ENCODE measurements at regions not wholly inside any gene's neighbourhood (a gene's known extent, or its start where the extent isn't known, plus 50 kb on each side); places are given as distances from the start of the nearest gene placed in this dataset.

DNA sequence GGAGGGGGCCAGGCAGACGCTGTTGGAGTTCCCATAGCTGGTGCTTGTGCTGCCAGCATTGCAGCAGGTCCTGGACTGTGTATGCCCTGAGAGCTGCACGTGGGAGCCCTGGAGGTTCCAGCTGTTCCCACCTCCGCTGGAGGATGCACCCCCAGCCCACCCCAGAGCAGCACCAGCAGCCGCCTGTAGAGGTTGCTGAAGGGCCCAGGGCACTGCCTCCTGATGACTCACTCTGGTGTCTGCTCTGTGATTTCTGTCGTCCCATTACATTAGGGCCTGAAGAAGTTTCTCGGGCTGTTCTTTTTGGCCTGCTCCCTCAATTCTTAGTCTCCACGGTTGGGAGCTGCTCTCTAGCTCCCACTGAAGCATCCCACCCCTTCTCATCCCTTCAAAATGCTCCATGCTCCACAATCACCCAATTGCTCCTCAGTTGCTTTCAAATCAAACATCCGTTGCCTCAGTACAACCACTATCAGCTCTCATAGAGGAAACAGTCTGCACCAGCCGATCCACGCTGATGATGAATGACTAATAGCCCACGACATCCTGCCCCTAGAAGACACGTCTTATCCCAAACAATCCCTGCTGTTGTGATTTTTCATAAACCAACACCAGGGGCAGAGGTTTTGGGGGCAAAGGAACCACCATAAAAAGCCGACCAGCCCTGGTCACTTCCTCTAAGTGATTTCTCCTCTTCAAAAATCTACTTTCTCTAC, 65.2 kb upstream of the RNF152 start:
- Histone ChIP-seq H3K4me3 (no peak overlapping the region), H2AFZ (no peak overlapping the region), H3K4me2 (no peak overlapping the region), H3K79me2 (no peaks in the 10 kb centered on the region), H3K4me1 (ENCODE audit: insufficient read depth) (peaks cover 11% of the 10 kb centered on the region), H3K9me3 (ENCODE audit: low read depth) (no peaks in the 10 kb centered on the region), H3K36me3 (replicated peaks; ENCODE audit: insufficient read depth, low read depth) (no peaks in the 10 kb centered on the region), H4K20me1 (ENCODE audit: insufficient read depth, poor library complexity, severe bottlenecking) (no peaks in the 10 kb centered on the region), H3K9me2 (replicated peaks; ENCODE audit: insufficient read depth) (no peaks in the 10 kb centered on the region), H3K27me3 (no peaks in the 10 kb centered on the region), H3K27ac (no peak overlapping the region)
- DNase-seq (ENCODE audit: low spot score) = no peak
- WGBS (ENCODE audit: low lambda C conversion rate, missing lambda C conversion rate) = 86% methylated on average over 13 of the region's 13 CpGs
- TF ChIP-seq EZH2phosphoT487 (IDR thresholded peaks at IDR 0.05; ENCODE audit: low read depth, severe bottlenecking, unreplicated experiment) = no peak
- no peak for TF ChIP-seq EZH2 (IDR thresholded peaks at IDR 0.05; ENCODE audit: borderline replicate concordance)
- TF ChIP-seq, protein P1, sequence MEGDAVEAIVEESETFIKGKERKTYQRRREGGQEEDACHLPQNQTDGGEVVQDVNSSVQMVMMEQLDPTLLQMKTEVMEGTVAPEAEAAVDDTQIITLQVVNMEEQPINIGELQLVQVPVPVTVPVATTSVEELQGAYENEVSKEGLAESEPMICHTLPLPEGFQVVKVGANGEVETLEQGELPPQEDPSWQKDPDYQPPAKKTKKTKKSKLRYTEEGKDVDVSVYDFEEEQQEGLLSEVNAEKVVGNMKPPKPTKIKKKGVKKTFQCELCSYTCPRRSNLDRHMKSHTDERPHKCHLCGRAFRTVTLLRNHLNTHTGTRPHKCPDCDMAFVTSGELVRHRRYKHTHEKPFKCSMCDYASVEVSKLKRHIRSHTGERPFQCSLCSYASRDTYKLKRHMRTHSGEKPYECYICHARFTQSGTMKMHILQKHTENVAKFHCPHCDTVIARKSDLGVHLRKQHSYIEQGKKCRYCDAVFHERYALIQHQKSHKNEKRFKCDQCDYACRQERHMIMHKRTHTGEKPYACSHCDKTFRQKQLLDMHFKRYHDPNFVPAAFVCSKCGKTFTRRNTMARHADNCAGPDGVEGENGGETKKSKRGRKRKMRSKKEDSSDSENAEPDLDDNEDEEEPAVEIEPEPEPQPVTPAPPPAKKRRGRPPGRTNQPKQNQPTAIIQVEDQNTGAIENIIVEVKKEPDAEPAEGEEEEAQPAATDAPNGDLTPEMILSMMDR (IDR thresholded peaks at IDR 0.05; ENCODE audit: poor library complexity) = no peak

DNA sequence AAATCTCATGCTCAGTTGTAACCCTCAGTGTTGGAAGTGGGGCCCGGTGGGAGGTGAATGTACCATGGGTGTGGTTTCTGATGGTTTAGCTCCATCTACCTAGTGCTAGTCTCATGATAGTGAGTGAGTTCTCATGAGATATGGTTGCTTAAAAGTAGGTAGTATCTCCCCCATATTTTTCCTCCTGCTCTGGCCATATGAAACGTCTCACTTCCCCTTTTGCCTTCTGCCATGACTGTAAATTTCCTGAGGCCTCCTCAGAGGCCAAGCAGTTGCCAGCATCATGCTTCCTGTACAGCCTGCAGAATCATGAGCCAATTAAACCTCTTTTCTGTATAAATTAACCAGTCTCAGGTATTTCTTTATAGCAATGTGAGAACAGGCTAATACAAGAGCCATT, 62.8 kb upstream of the RNF152 start:
- Histone ChIP-seq H2AFZ (no peak overlapping the region), H3K36me3 (replicated peaks; ENCODE audit: insufficient read depth, low read depth) (no peaks in the 10 kb centered on the region), H3K4me2 (no peak overlapping the region), H4K20me1 (ENCODE audit: insufficient read depth, poor library complexity, severe bottlenecking) (no peaks in the 10 kb centered on the region), H3K27me3 (no peaks in the 10 kb centered on the region), H3K9me2 (replicated peaks; ENCODE audit: insufficient read depth) (no peaks in the 10 kb centered on the region), H3K4me1 (ENCODE audit: insufficient read depth) (peaks cover 11% of the 10 kb centered on the region), H3K27ac (no peak overlapping the region), H3K9me3 (ENCODE audit: low read depth) (no peaks in the 10 kb centered on the region), H3K79me2 (no peaks in the 10 kb centered on the region), H3K4me3 (no peak overlapping the region)
- WGBS (ENCODE audit: low lambda C conversion rate, missing lambda C conversion rate) = 79% methylated on average over 2 of the region's 2 CpGs
- no peak for TF ChIP-seq EZH2phosphoT487 (IDR thresholded peaks at IDR 0.05; ENCODE audit: low read depth, severe bottlenecking, unreplicated experiment)
- no peak for TF ChIP-seq EZH2 (IDR thresholded peaks at IDR 0.05; ENCODE audit: borderline replicate concordance)
- TF ChIP-seq, protein P1 (IDR thresholded peaks at IDR 0.05; ENCODE audit: poor library complexity) = no peak
- DNase-seq (ENCODE audit: low spot score) = no peak

DNA sequence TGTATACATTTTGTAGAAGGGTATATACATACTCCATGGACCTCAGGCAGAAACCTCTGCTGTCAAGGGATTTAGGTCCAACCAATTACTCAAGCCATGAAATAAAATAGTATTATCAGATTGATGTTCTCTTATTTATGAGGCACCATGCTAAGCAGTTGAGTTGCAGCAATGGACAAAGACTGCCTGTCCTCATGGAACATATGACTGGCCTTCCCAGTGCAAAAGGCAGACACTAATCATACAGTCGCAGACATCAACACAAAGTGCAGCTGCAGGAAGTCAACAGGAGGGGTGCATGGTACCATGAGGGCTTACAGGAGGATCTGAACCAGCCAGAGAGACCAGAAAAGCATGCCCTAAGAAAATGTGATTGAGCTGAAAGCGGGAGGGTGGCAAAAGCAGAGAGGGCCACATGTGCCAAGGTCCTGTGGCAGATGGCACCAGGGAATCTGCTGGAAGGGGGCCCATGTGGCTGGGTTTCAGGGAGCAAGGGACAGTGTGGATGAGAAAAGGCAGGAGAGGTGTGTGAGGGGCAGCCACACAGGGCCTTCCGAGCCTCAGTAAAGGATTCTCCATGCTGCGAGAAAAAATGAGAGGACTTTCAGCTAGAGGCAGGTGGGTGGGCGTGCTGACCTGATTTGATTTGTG, 61.4 kb upstream of the RNF152 start:
- H3K27ac ChIP-seq = no peak overlapping the region

More for the DNA sequence above, 61.4 kb upstream of the RNF152 start:
- DNase-seq (ENCODE audit: low spot score) = no peak
- no peak overlapping the region for H3K4me3 ChIP-seq
- WGBS (ENCODE audit: low lambda C conversion rate, missing lambda C conversion rate) = 92% methylated on average over 5 of the region's 5 CpGs
- H2AFZ ChIP-seq = no peak overlapping the region
- no peaks in the 10 kb centered on the region for H3K36me3 ChIP-seq (replicated peaks; ENCODE audit: insufficient read depth, low read depth)
- H3K9me2 ChIP-seq (replicated peaks; ENCODE audit: insufficient read depth) = no peaks in the 10 kb centered on the region
- no peaks in the 10 kb centered on the region for H3K9me3 ChIP-seq (ENCODE audit: low read depth)
- no peaks in the 10 kb centered on the region for H3K27me3 ChIP-seq
- H3K79me2 ChIP-seq = no peaks in the 10 kb centered on the region
- peaks cover 2% of the 10 kb centered on the region for H3K4me1 ChIP-seq (ENCODE audit: insufficient read depth)
- TF ChIP-seq EZH2 (IDR thresholded peaks at IDR 0.05; ENCODE audit: borderline replicate concordance) (no peak), EZH2phosphoT487 (IDR thresholded peaks at IDR 0.05; ENCODE audit: low read depth, severe bottlenecking, unreplicated experiment) (no peak)
- TF ChIP-seq, protein P1 (IDR thresholded peaks at IDR 0.05; ENCODE audit: poor library complexity) = no peak
- H4K20me1 ChIP-seq (ENCODE audit: insufficient read depth, poor library complexity, severe bottlenecking) = no peaks in the 10 kb centered on the region
- no peak overlapping the region for H3K4me2 ChIP-seq
